ENCODE measurements at regions not wholly inside any gene's neighbourhood (a gene's known extent, or its start where the extent isn't known, plus 50 kb on each side); places are given as distances from the start of the nearest gene placed in this dataset.

- no peaks in the 10 kb centered on the region for H3K4me1 ChIP-seq (ENCODE audit: control insufficient read depth, insufficient read depth, low read length)
- Mint-ChIP-seq H3K4me1 (no peaks in the 10 kb centered on the region), H3K27me3 (ENCODE audit: low read depth in 2 of 2) (no peaks in the 10 kb centered on the region), H3K4me3 (no peak overlapping the region), H3K36me3 (no peaks in the 10 kb centered on the region), H3K27ac (no peak overlapping the region), H3K9me3 (peaks cover 0 to 11% of the 10 kb centered on the region in 2 donors)
- ATAC-seq: no peak
- intact Hi-C loops (cut with micrococcal nuclease): no loop called here
- H3K27me3 ChIP-seq (ENCODE audit: control insufficient read depth, insufficient read depth, low read length): no peaks in the 10 kb centered on the region
- H3K9me3 ChIP-seq (ENCODE audit: control insufficient read depth, insufficient read depth, low read length): no peaks in the 10 kb centered on the region
- DNase-seq: no peak
- H3K27ac ChIP-seq (ENCODE audit: low read length): no peak overlapping the region
- TF ChIP-seq CTCF (IDR thresholded peaks at IDR 0.05): no peak
- no peaks in the 10 kb centered on the region for H3K36me3 ChIP-seq (ENCODE audit: control insufficient read depth, insufficient read depth, low read length)
- 78% methylated on average over 1 of the region's 1 CpG for WGBS (ENCODE audit: insufficient coverage)
- H3K4me3 ChIP-seq (ENCODE audit: low read length): no peak overlapping the region
Observed at GRCh38 chr1:78284354-78284753, 206.4 kb upstream of the PTGFR start.

- WGBS (ENCODE audit: insufficient coverage): 80% methylated on average over 3 of the region's 3 CpGs
- TF ChIP-seq CTCF (IDR thresholded peaks at IDR 0.05): no peak
- Histone ChIP-seq H3K9me3 (ENCODE audit: control insufficient read depth, insufficient read depth, low read length) (no peaks in the 10 kb centered on the region), H3K4me3 (ENCODE audit: low read length) (no peak overlapping the region), H3K27ac (ENCODE audit: low read length) (no peak overlapping the region), H3K27me3 (ENCODE audit: control insufficient read depth, insufficient read depth, low read length) (no peaks in the 10 kb centered on the region), H3K36me3 (ENCODE audit: control insufficient read depth, insufficient read depth, low read length) (no peaks in the 10 kb centered on the region), H3K4me1 (ENCODE audit: control insufficient read depth, insufficient read depth, low read length) (no peaks in the 10 kb centered on the region)
- H3K36me3 Mint-ChIP-seq: no peaks in the 10 kb centered on the region
- intact Hi-C loops (cut with micrococcal nuclease): no loop called here
- no peak overlapping the region for H3K4me3 Mint-ChIP-seq
- no peak overlapping the region for H3K27ac Mint-ChIP-seq
- H3K9me3 Mint-ChIP-seq: peaks cover 4 to 11% of the 10 kb centered on the region in 2 donors
- no peak for ATAC-seq
- no peaks in the 10 kb centered on the region for H3K4me1 Mint-ChIP-seq
- no peak for DNase-seq
- H3K27me3 Mint-ChIP-seq (ENCODE audit: low read depth in 2 of 2): no peaks in the 10 kb centered on the region
Observed at GRCh38 chr1:78286686-78287085, 204.1 kb upstream of the PTGFR start.

- Mint-ChIP-seq H3K27ac (no peak overlapping the region), H3K36me3 (no peaks in the 10 kb centered on the region), H3K9me3 (peaks cover 8 to 10% of the 10 kb centered on the region in 2 donors), H3K27me3 (ENCODE audit: low read depth in 2 of 2) (no peaks in the 10 kb centered on the region), H3K4me1 (no peaks in the 10 kb centered on the region), H3K4me3 (no peak overlapping the region)
- Histone ChIP-seq H3K27ac (ENCODE audit: low read length) (no peak overlapping the region), H3K4me3 (ENCODE audit: low read length) (no peak overlapping the region), H3K27me3 (ENCODE audit: control insufficient read depth, insufficient read depth, low read length) (no peaks in the 10 kb centered on the region), H3K36me3 (ENCODE audit: control insufficient read depth, insufficient read depth, low read length) (no peaks in the 10 kb centered on the region), H3K9me3 (ENCODE audit: control insufficient read depth, insufficient read depth, low read length) (no peaks in the 10 kb centered on the region), H3K4me1 (ENCODE audit: control insufficient read depth, insufficient read depth, low read length) (no peaks in the 10 kb centered on the region)
- intact Hi-C loops (cut with micrococcal nuclease): no loop called here
- TF ChIP-seq CTCF (IDR thresholded peaks at IDR 0.05): no peak
- DNase-seq (no peak), ATAC-seq (no peak)
- WGBS (ENCODE audit: insufficient coverage): 100% methylated on average over 1 of the region's 1 CpG
Observed at GRCh38 chr1:78289603-78290002, 201.2 kb upstream of the PTGFR start.

DNA sequence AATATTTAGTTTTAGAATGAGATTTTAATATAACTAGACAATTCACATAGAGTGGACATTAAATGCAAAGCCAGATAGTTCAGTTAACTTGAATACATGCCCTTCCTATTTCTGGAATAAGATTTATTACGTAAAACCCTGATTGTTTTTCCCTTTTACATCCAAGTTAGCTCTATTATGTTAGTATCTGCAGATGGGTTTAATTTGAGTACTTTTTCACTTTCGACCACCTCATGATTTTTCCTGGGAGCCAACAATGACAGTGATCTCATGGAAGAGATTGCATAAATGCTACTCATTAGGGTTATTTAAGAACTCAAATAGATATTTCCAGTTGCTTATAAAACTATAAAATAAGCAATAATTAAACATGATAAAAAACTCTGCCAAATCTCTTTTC lies 199.4 kb upstream of the PTGFR start:
- Histone ChIP-seq H3K36me3 (ENCODE audit: control insufficient read depth, insufficient read depth, low read length) (no peaks in the 10 kb centered on the region), H3K9me3 (ENCODE audit: control insufficient read depth, insufficient read depth, low read length) (no peaks in the 10 kb centered on the region), H3K4me3 (ENCODE audit: low read length) (no peak overlapping the region), H3K27me3 (ENCODE audit: control insufficient read depth, insufficient read depth, low read length) (no peaks in the 10 kb centered on the region), H3K4me1 (ENCODE audit: control insufficient read depth, insufficient read depth, low read length) (no peaks in the 10 kb centered on the region), H3K27ac (ENCODE audit: low read length) (no peak overlapping the region)
- Mint-ChIP-seq H3K27me3 (ENCODE audit: low read depth in 2 of 2) (no peaks in the 10 kb centered on the region), H3K4me1 (no peaks in the 10 kb centered on the region), H3K27ac (no peak overlapping the region), H3K9me3 (peaks cover 7 to 8% of the 10 kb centered on the region in 2 donors), H3K36me3 (no peaks in the 10 kb centered on the region), H3K4me3 (no peak overlapping the region)
- ATAC-seq: no peak
- no CpG with 5 or more reads among the region's 2 CpGs for WGBS (ENCODE audit: insufficient coverage)
- DNase-seq: no peak
- intact Hi-C loops (cut with micrococcal nuclease): no loop called here
- TF ChIP-seq CTCF (IDR thresholded peaks at IDR 0.05): no peak

All from natural killer cell (primary cell).